ENCODE measurements at regions not wholly inside any gene's neighbourhood (a gene's known extent, or its start where the extent isn't known, plus 50 kb on each side); places are given as distances from the start of the nearest gene placed in this dataset.

DNA sequence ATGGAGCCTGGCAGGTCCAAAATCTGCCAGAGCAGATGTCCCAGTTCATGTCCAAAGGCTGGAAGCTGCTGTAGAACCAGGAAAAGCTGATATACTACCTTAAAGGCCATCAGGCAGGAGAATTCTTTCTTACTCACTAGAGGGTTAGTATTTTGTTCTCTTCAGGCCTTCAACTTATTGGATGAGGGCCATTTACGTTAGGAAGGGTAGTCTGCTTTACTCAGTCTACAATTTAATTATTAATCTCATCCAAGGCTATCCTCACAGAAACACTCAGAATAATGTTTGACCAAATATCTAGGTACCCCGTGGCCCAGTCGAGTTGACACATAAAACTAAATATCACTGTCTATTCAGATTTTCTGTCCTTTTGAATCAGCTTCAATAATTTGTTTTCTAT is 437.4 kb downstream of the TLE4 start:
- Histone ChIP-seq H3K27me3 (no peaks in the 10 kb centered on the region), H3K4me1 (no peaks in the 10 kb centered on the region), H3K4me3 (no peak overlapping the region), H3K9me3 (no peaks in the 10 kb centered on the region), H3K36me3 (no peaks in the 10 kb centered on the region), H3K27ac (no peak overlapping the region)
- no peak for TF ChIP-seq POLR2AphosphoS5 (IDR thresholded peaks at IDR 0.05; ENCODE audit: insufficient read depth in 1 of 2, low read depth in 1 of 2)
- TF ChIP-seq, protein P1, sequence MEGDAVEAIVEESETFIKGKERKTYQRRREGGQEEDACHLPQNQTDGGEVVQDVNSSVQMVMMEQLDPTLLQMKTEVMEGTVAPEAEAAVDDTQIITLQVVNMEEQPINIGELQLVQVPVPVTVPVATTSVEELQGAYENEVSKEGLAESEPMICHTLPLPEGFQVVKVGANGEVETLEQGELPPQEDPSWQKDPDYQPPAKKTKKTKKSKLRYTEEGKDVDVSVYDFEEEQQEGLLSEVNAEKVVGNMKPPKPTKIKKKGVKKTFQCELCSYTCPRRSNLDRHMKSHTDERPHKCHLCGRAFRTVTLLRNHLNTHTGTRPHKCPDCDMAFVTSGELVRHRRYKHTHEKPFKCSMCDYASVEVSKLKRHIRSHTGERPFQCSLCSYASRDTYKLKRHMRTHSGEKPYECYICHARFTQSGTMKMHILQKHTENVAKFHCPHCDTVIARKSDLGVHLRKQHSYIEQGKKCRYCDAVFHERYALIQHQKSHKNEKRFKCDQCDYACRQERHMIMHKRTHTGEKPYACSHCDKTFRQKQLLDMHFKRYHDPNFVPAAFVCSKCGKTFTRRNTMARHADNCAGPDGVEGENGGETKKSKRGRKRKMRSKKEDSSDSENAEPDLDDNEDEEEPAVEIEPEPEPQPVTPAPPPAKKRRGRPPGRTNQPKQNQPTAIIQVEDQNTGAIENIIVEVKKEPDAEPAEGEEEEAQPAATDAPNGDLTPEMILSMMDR (IDR thresholded peaks at IDR 0.05), result no peak
- no peak for TF ChIP-seq POLR2A (IDR thresholded peaks at IDR 0.05)
- intact Hi-C loops (cut with DNase I), result no loop called here
- no peak for DNase-seq (ENCODE audit: extremely low spot score in 2 of 2)

DNA sequence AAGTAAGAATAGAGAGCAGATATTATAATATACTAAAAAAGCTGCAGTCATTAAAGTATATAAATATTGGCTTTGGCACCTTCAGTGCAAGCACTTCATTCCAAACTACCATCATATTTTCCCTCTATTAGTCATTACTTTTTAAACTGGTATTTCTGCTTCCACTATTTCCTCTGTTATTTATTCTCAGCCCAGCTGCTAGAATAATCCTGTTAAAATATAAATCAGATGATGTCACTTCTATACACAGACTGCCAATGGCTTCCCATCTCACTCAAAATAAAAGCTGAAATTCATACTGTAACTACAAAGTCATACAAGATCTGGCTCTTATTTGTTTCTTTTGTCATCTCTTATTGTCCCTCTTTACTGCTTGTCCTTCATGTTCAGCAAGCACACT is 432.9 kb downstream of the TLE4 start:
- Histone ChIP-seq H3K36me3 (no peaks in the 10 kb centered on the region), H3K9me3 (no peaks in the 10 kb centered on the region), H3K4me1 (no peaks in the 10 kb centered on the region), H3K27me3 (no peaks in the 10 kb centered on the region), H3K27ac (no peak overlapping the region), H3K4me3 (no peak overlapping the region)
- no peak for DNase-seq (ENCODE audit: extremely low spot score in 2 of 2)
- TF ChIP-seq, protein P1 (IDR thresholded peaks at IDR 0.05), result no peak
- TF ChIP-seq POLR2A (IDR thresholded peaks at IDR 0.05) (no peak), POLR2AphosphoS5 (IDR thresholded peaks at IDR 0.05; ENCODE audit: insufficient read depth in 1 of 2, low read depth in 1 of 2) (no peak)
- intact Hi-C loops (cut with DNase I), result no loop called here

DNA sequence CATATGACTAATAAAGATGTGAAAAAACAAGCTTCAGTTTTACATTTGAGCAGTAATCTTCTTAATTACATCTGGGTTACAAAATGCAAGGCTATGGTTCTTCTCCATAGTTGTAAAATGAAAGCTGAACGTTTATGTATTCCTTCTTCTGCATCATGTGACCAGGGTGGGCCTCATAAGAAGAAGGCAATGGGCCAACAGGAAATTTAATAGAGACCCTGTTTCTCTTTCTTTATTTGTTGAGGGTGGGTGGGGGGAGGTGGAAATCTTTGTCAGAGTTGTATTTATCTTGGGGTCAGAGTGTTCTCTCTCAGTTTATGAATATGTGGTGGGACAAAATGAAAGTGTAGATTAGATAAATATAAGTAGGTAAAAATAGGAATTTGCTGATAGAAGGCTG is 418.8 kb downstream of the TLE4 start:
- no peak overlapping the region for H3K27ac ChIP-seq
- intact Hi-C loops (cut with DNase I), result no loop called here
- no peak for DNase-seq (ENCODE audit: extremely low spot score in 2 of 2)

DNA sequence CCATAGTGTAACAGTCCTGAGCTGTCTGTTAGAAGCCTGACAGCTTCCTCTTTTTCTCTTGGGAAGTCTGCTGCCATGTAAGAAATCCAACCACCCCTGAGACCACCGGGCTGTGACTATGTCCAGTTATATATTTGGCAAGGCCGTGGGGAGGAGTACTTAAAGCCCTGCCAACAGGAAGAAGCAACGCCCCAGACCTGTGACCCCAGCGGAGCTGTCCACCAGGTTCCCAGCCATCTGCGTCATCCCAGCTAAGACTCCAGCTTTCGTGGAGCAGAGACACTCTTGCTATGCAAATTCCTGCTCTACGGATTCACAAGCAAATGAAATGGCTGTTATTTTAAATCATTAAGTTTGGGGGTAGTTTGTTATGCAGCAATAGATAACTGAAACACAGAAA is 417.3 kb downstream of the TLE4 start:
- Histone ChIP-seq H3K9me3 (no peaks in the 10 kb centered on the region), H3K36me3 (no peaks in the 10 kb centered on the region), H3K27me3 (no peaks in the 10 kb centered on the region), H3K4me3 (no peak overlapping the region), H3K27ac (no peak overlapping the region), H3K4me1 (no peaks in the 10 kb centered on the region)
- TF ChIP-seq, protein P1 (IDR thresholded peaks at IDR 0.05), result no peak
- TF ChIP-seq POLR2A (IDR thresholded peaks at IDR 0.05), result no peak
- DNase-seq (ENCODE audit: extremely low spot score in 2 of 2), result no peak
- intact Hi-C loops (cut with DNase I), result no loop called here

More for the DNA sequence above, 418.8 kb downstream of the TLE4 start:
- no peak for TF ChIP-seq POLR2AphosphoS5 (IDR thresholded peaks at IDR 0.05; ENCODE audit: insufficient read depth in 1 of 2, low read depth in 1 of 2)
- TF ChIP-seq, protein P1 (IDR thresholded peaks at IDR 0.05), result no peak
- Histone ChIP-seq H3K4me3 (no peak overlapping the region), H3K4me1 (no peaks in the 10 kb centered on the region), H3K36me3 (no peaks in the 10 kb centered on the region), H3K9me3 (no peaks in the 10 kb centered on the region), H3K27me3 (no peaks in the 10 kb centered on the region)

DNA sequence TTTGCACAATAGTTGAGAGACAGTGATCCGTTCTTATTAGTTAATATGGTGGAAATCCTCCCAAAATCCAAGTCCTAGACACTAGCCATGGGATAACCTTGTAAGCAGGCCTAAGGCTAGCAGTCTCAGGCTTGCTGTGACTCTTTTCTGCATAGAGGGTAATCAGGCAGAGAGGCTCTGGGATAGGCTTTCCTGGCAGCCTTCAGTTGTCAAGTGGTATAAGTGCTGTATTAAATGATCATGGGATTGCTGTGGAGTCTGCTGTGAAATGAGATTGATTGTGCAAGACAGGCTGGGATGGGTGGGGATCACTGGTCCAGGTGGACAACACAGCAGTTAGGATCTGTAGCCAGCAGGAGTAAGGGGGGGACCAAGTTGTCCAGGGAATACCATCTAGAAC is 416.4 kb downstream of the TLE4 start:
- no peak for TF ChIP-seq POLR2A (IDR thresholded peaks at IDR 0.05)
- TF ChIP-seq, protein P1 (IDR thresholded peaks at IDR 0.05), result no peak
- TF ChIP-seq POLR2AphosphoS5 (IDR thresholded peaks at IDR 0.05; ENCODE audit: insufficient read depth in 1 of 2, low read depth in 1 of 2), result no peak
- no peak overlapping the region for H3K27ac ChIP-seq
- no peak overlapping the region for H3K4me3 ChIP-seq
- no peaks in the 10 kb centered on the region for H3K36me3 ChIP-seq
- no peaks in the 10 kb centered on the region for H3K9me3 ChIP-seq
- H3K4me1 ChIP-seq, result no peaks in the 10 kb centered on the region
- DNase-seq (ENCODE audit: extremely low spot score in 2 of 2), result no peak
- no peaks in the 10 kb centered on the region for H3K27me3 ChIP-seq
- intact Hi-C loops (cut with DNase I), result no loop called here

All from vagina (tissue), 2 donors.